Activated CD8-positive, alpha-beta memory T cell treated with anti-CD3 and anti-CD28 coated beads for 1 hour (primary cell): ENCODE measurements at regions not wholly inside any gene's neighbourhood (a gene's known extent, or its start where the extent isn't known, plus 50 kb on each side); places are given as distances from the start of the nearest gene placed in this dataset.

Experiments
- DNase-seq, 2 donors: peaks; one replicate each; pipeline ENCODE4 v3.0.0-alpha.2; 2020; ENCODE audit warnings: low read depth in 1 of 2; ENCODE audit errors: extremely low read depth in 1 of 2

GRCh38 chr20:60869087-60869486 lies 383.0 kb upstream of the CDH4 start:
- DNase-seq: no peak

GRCh38 chr20:60869625-60870024 lies 382.4 kb upstream of the CDH4 start:
- no peak for DNase-seq

GRCh38 chr20:60870040-60870439 lies 382.0 kb upstream of the CDH4 start:
- DNase-seq: no peak

- no peak for DNase-seq
Observed at GRCh38 chr20:60872224-60872623, 379.8 kb upstream of the CDH4 start.

GRCh38 chr20:60877071-60877857 lies 374.8 kb upstream of the CDH4 start:
- DNase-seq: no peak

- no peak for DNase-seq
Observed at GRCh38 chr20:60882836-60883235, 369.2 kb upstream of the CDH4 start.

- DNase-seq: no peak
Observed at GRCh38 chr20:60883496-60883895, 368.6 kb upstream of the CDH4 start.

- no peak for DNase-seq
Observed at GRCh38 chr20:60884277-60884676, 367.8 kb upstream of the CDH4 start.

GRCh38 chr20:60888771-60889170 lies 363.3 kb upstream of the CDH4 start:
- no peak for DNase-seq

GRCh38 chr20:60892095-60892813 lies 359.8 kb upstream of the CDH4 start:
- no peak for DNase-seq

GRCh38 chr20:60894091-60894490 lies 358.0 kb upstream of the CDH4 start:
- DNase-seq: no peak

GRCh38 chr20:60895363-60896079 lies 356.5 kb upstream of the CDH4 start:
- DNase-seq: no peak

- no peak for DNase-seq
Observed at GRCh38 chr20:60897976-60898375, 354.1 kb upstream of the CDH4 start.

- no peak for DNase-seq
Observed at GRCh38 chr20:60899320-60899719, 352.7 kb upstream of the CDH4 start.

- no peak for DNase-seq
Observed at GRCh38 chr20:60900618-60901017, 351.4 kb upstream of the CDH4 start.

GRCh38 chr20:60901831-60902230 lies 350.2 kb upstream of the CDH4 start:
- no peak for DNase-seq

- DNase-seq: no peak
Observed at GRCh38 chr20:60903325-60903971, 348.6 kb upstream of the CDH4 start.

GRCh38 chr20:60904730-60905129 lies 347.3 kb upstream of the CDH4 start:
- DNase-seq: no peak

GRCh38 chr20:60905919-60906318 lies 346.1 kb upstream of the CDH4 start:
- no peak for DNase-seq

GRCh38 chr20:60906555-60906954 lies 345.5 kb upstream of the CDH4 start:
- DNase-seq: no peak

- no peak for DNase-seq
Observed at GRCh38 chr20:60913298-60913697, 338.8 kb upstream of the CDH4 start.
